ENCODE measurements at regions not wholly inside any gene's neighbourhood (a gene's known extent, or its start where the extent isn't known, plus 50 kb on each side); places are given as distances from the start of the nearest gene placed in this dataset.

- intact Hi-C loops (cut with DNase I), result no loop called here
- Histone ChIP-seq H3K27me3 (peaks cover 3% of the 10 kb centered on the region), H3K36me3 (replicated peaks in 1 of 2) (no peaks in the 10 kb centered on the region), H3K27ac (no peak overlapping the region), H3K4me3 (no peak overlapping the region), H3K4me1 (replicated peaks in 1 of 2) (no peaks in the 10 kb centered on the region), H3K9me3 (replicated peaks in 1 of 3) (no peaks in the 10 kb centered on the region)
- 64 to 71% (median 65%) methylated on average over 10 of the region's 10 CpGs for WGBS, 4 donors
- no peak for DNase-seq
- TF ChIP-seq, protein P1, sequence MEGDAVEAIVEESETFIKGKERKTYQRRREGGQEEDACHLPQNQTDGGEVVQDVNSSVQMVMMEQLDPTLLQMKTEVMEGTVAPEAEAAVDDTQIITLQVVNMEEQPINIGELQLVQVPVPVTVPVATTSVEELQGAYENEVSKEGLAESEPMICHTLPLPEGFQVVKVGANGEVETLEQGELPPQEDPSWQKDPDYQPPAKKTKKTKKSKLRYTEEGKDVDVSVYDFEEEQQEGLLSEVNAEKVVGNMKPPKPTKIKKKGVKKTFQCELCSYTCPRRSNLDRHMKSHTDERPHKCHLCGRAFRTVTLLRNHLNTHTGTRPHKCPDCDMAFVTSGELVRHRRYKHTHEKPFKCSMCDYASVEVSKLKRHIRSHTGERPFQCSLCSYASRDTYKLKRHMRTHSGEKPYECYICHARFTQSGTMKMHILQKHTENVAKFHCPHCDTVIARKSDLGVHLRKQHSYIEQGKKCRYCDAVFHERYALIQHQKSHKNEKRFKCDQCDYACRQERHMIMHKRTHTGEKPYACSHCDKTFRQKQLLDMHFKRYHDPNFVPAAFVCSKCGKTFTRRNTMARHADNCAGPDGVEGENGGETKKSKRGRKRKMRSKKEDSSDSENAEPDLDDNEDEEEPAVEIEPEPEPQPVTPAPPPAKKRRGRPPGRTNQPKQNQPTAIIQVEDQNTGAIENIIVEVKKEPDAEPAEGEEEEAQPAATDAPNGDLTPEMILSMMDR (IDR thresholded peaks at IDR 0.05), result no peak
- TF ChIP-seq POLR2A (IDR thresholded peaks at IDR 0.05), result no peak
Observed at GRCh38 chr15:96767703-96768434, 437.4 kb downstream of the NR2F2 start.

DNA sequence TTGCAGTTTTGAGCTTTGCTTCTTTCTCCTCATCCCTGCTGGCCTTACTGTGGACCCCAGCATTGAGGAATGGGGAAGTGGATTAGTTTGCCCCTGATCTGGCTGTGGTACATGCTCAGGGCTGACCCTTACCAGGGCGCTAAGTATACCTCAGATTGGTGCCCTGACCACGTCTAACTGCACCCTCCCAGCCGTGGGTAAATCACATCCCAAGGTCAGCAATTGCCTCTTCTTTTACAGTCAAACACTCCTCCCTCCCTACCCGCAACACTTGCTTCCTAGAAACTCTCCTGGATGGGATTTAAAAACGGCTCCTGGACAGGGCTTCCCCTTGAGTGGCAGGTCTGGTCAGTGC lies 437.9 kb downstream of the NR2F2 start:
- peaks cover 3% of the 10 kb centered on the region for H3K27me3 ChIP-seq
- H3K27ac ChIP-seq, result no peak overlapping the region
- 32 to 52% (median 45%) methylated on average over 5 of the region's 5 CpGs for WGBS, 4 donors
- no peaks in the 10 kb centered on the region for H3K9me3 ChIP-seq (replicated peaks in 1 of 3)
- no peaks in the 10 kb centered on the region for H3K4me1 ChIP-seq (replicated peaks in 1 of 2)
- intact Hi-C loops (cut with DNase I), result no loop called here
- TF ChIP-seq, protein P1 (IDR thresholded peaks at IDR 0.05), result no peak
- TF ChIP-seq POLR2A (IDR thresholded peaks at IDR 0.05), result no peak
- no peak for DNase-seq
- H3K36me3 ChIP-seq (replicated peaks in 1 of 2), result no peaks in the 10 kb centered on the region
- H3K4me3 ChIP-seq, result no peak overlapping the region

DNA sequence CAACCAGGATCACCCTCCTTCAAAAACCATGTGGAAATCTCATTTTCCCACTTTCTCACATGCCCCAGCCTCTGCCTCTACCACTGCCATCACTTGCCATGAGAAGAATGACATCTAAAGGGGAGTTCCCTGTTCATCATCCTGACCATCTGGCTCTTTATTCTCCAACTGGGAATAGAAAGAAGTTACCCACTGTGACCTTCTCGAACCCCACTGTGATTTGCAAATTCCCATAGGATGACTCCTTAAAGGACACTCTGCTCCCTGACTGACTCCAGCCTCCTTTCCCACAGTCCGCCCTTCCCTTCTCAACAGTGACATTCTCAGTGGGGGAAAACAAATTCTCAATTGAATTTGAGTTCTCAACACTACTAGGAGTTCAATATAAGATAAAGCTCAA lies 440.5 kb downstream of the NR2F2 start:
- H3K9me3 ChIP-seq (replicated peaks in 1 of 3), result no peaks in the 10 kb centered on the region
- no peaks in the 10 kb centered on the region for H3K36me3 ChIP-seq (replicated peaks in 1 of 2)
- no peaks in the 10 kb centered on the region for H3K27me3 ChIP-seq
- no peaks in the 10 kb centered on the region for H3K4me1 ChIP-seq (replicated peaks in 1 of 2)
- no peak overlapping the region for H3K27ac ChIP-seq
- intact Hi-C loops (cut with DNase I), result no loop called here
- 69 to 76% (median 74%) methylated on average over 2 of the region's 2 CpGs for WGBS, 4 donors
- H3K4me3 ChIP-seq, result no peak overlapping the region
- DNase-seq, result no peak
- TF ChIP-seq POLR2A (IDR thresholded peaks at IDR 0.05), result no peak
- TF ChIP-seq, protein P1 (IDR thresholded peaks at IDR 0.05), result no peak

- WGBS, 4 donors, result 64 to 73% (median 69%) methylated on average over 3 of the region's 3 CpGs
Observed at GRCh38 chr15:96774216-96774615, 443.7 kb downstream of the NR2F2 start.

More at GRCh38 chr15:96774216-96774615, 443.7 kb downstream of the NR2F2 start:
- Histone ChIP-seq H3K27me3 (no peaks in the 10 kb centered on the region), H3K27ac (no peak overlapping the region), H3K4me1 (replicated peaks in 1 of 2) (no peaks in the 10 kb centered on the region), H3K36me3 (replicated peaks in 1 of 2) (no peaks in the 10 kb centered on the region), H3K4me3 (no peak overlapping the region), H3K9me3 (replicated peaks in 1 of 3) (no peaks in the 10 kb centered on the region)
- no peak for TF ChIP-seq POLR2A (IDR thresholded peaks at IDR 0.05)
- TF ChIP-seq, protein P1 (IDR thresholded peaks at IDR 0.05), result no peak
- no peak for DNase-seq
- intact Hi-C loops (cut with DNase I), result no loop called here
